Loucy (cell line): ENCODE measurements at regions not wholly inside any gene's neighbourhood (a gene's known extent, or its start where the extent isn't known, plus 50 kb on each side); places are given as distances from the start of the nearest gene placed in this dataset.
"Not testable (repeated sequence)": the region's sequence is repeated elsewhere in the genome, so short reads cannot be mapped to it uniquely, and the experiment has no call there.

Experiments
- H2AFZ ChIP-seq: fragments of 200-600 bp; sonication (generic); 2 replicates; pipeline ENCODE4 v1.6.0; 2016; ENCODE audit warnings: antibody characterized with exemption, mild to moderate bottlenecking, low read length, moderate library complexity
- H3F3A ChIP-seq: fragments of 200-600 bp; 2 replicates; pipeline ENCODE4 v1.6.0; 2016; ENCODE audit warnings: antibody characterized with exemption, low read depth, mild to moderate bottlenecking
- H3K27me3 ChIP-seq: fragments of 200-600 bp; sonication (generic); 2 replicates; pipeline ENCODE4 v1.6.1; 2014; ENCODE audit warnings: low read length, mild to moderate bottlenecking; ENCODE audit not compliant: insufficient read depth, poor library complexity, severe bottlenecking
- H3K36me3 ChIP-seq: fragments of 200-600 bp; sonication (generic); 2 replicates; pipeline ENCODE4 v1.6.1; 2016; ENCODE audit warnings: low read length; ENCODE audit not compliant: insufficient read depth
- H3K4me1 ChIP-seq: fragments of 200-600 bp; sonication (generic); 2 replicates; pipeline ENCODE4 v1.5.1; 2014; ENCODE audit warnings: low read length, mild to moderate bottlenecking; ENCODE audit not compliant: insufficient read depth, poor library complexity, severe bottlenecking
- H3K4me2 ChIP-seq: fragments of 200-600 bp; sonication (generic); 2 replicates; pipeline ENCODE4 v1.6.0; 2014; ENCODE audit warnings: antibody characterized with exemption, low read length, low read depth, mild to moderate bottlenecking; ENCODE audit not compliant: poor library complexity, severe bottlenecking
- H3K4me3 ChIP-seq: fragments of 200-600 bp; sonication (generic); 2 replicates; pipeline ENCODE4 v1.5.1; 2014; ENCODE audit warnings: low read length, mild to moderate bottlenecking, mixed read lengths; ENCODE audit not compliant: poor library complexity, severe bottlenecking
- H3K79me2 ChIP-seq: fragments of 200-600 bp; sonication (generic); 2 replicates; pipeline ENCODE4 v1.6.1; 2014; ENCODE audit warnings: low read length; ENCODE audit not compliant: insufficient read depth
- H3K9ac ChIP-seq: fragments of 200-600 bp; sonication (generic); 2 replicates; pipeline ENCODE4 v1.6.0; 2014; ENCODE audit warnings: mild to moderate bottlenecking, low read depth, low read length, moderate library complexity; ENCODE audit not compliant: poor library complexity, severe bottlenecking
- H3K9me2 ChIP-seq: fragments of 200-600 bp; sonication (generic); replicated peaks from 2 replicates; pipeline ENCODE4 v1.6.1; 2016; ENCODE audit warnings: low read depth, low read length, mixed read lengths
- H3K9me3 ChIP-seq: fragments of 200-600 bp; sonication (generic); 2 replicates; pipeline ENCODE4 v1.6.1; 2014; ENCODE audit warnings: mild to moderate bottlenecking, antibody characterized with exemption, low read length, low read depth; ENCODE audit not compliant: insufficient read depth
- H4K20me1 ChIP-seq: fragments of 200-600 bp; sonication (generic); 2 replicates; pipeline ENCODE4 v1.6.0; 2014; ENCODE audit warnings: antibody characterized with exemption, low read length, mild to moderate bottlenecking; ENCODE audit not compliant: insufficient read depth, poor library complexity, severe bottlenecking
- CTCF ChIP-seq: fragments of 200-600 bp; sonication (generic); conservative IDR thresholded peaks from 2 replicates; pipeline ENCODE4 v1.5.1; 2014; ENCODE audit warnings: mild to moderate bottlenecking, antibody characterized with exemption, low read length
- EZH2phosphoT487 ChIP-seq: fragments of 200-600 bp; IDR thresholded peaks from 2 replicates; pipeline ENCODE4 v1.6.1; 2018; ENCODE audit warnings: antibody characterized with exemption, mild to moderate bottlenecking, moderate library complexity, borderline replicate concordance

- Histone ChIP-seq H3K79me2 (no peaks in the 10 kb centered on the region), H3F3A (no peaks in the 10 kb centered on the region), H4K20me1 (no peaks in the 10 kb centered on the region), H3K27me3 (no peaks in the 10 kb centered on the region), H2AFZ (no peak overlapping the region), H3K9me2 (no peaks in the 10 kb centered on the region), H3K4me2 (no peak overlapping the region), H3K4me1 (no peaks in the 10 kb centered on the region), H3K9ac (no peak overlapping the region), H3K36me3 (no peaks in the 10 kb centered on the region), H3K9me3 (no peaks in the 10 kb centered on the region), H3K4me3 (no peak overlapping the region)
- no peak for TF ChIP-seq CTCF
Observed at GRCh38 chr4:114257501-114257900, 278.1 kb upstream of the ARSJ start.

GRCh38 chr4:114262421-114262820, 283.0 kb upstream of the ARSJ start:
- not testable (repeated sequence) for H3K4me1 ChIP-seq, H3K9ac ChIP-seq, H3F3A ChIP-seq, H3K9me2 ChIP-seq, H2AFZ ChIP-seq, H3K36me3 ChIP-seq, H3K9me3 ChIP-seq, H3K4me2 ChIP-seq, H4K20me1 ChIP-seq, H3K4me3 ChIP-seq, H3K27me3 ChIP-seq, H3K79me2 ChIP-seq

- Histone ChIP-seq H3F3A (no peaks in the 10 kb centered on the region), H3K9me2 (no peaks in the 10 kb centered on the region), H3K36me3 (no peaks in the 10 kb centered on the region), H3K4me1 (no peaks in the 10 kb centered on the region), H3K9me3 (no peaks in the 10 kb centered on the region), H3K79me2 (no peaks in the 10 kb centered on the region), H3K4me3 (no peak overlapping the region), H2AFZ (no peak overlapping the region), H3K9ac (no peak overlapping the region), H3K27me3 (no peaks in the 10 kb centered on the region), H3K4me2 (no peak overlapping the region), H4K20me1 (no peaks in the 10 kb centered on the region)
- TF ChIP-seq EZH2phosphoT487 (no peak), CTCF (no peak)
Observed at GRCh38 chr4:114263233-114263632, 283.8 kb upstream of the ARSJ start.

- Histone ChIP-seq H3K36me3 (no peaks in the 10 kb centered on the region), H3K4me1 (no peaks in the 10 kb centered on the region), H3K9me3 (no peaks in the 10 kb centered on the region), H3K27me3 (no peaks in the 10 kb centered on the region), H3F3A (no peaks in the 10 kb centered on the region), H3K4me2 (no peak overlapping the region), H3K4me3 (no peak overlapping the region), H3K9me2 (no peaks in the 10 kb centered on the region), H3K9ac (no peak overlapping the region), H3K79me2 (no peaks in the 10 kb centered on the region), H2AFZ (no peak overlapping the region), H4K20me1 (no peaks in the 10 kb centered on the region)
- TF ChIP-seq CTCF (no peak), EZH2phosphoT487 (no peak)
Observed at GRCh38 chr4:114264452-114264851, 285.0 kb upstream of the ARSJ start.
